ENCODE measurements at regions not wholly inside any gene's neighbourhood (a gene's known extent, or its start where the extent isn't known, plus 50 kb on each side); places are given as distances from the start of the nearest gene placed in this dataset.

DNA sequence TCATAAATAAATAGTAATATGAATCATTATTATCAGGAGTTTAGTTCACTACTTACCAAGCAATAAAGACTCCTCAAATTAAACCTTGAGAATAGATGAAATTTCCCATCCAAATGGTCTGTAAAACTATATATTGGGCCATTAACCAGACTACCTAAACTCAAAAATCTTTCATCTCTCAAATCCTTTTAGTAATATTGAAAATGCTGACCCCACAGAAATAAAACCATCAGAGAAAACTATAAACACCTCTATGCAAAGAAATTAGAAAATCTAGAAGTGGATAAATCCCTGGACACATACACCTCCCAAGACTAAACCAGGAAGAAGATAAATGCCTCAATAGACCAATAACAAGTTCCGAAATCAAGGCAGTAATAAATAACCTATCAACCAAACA, 723.2 kb downstream of the TLE4 start:
- TF ChIP-seq, protein P1, sequence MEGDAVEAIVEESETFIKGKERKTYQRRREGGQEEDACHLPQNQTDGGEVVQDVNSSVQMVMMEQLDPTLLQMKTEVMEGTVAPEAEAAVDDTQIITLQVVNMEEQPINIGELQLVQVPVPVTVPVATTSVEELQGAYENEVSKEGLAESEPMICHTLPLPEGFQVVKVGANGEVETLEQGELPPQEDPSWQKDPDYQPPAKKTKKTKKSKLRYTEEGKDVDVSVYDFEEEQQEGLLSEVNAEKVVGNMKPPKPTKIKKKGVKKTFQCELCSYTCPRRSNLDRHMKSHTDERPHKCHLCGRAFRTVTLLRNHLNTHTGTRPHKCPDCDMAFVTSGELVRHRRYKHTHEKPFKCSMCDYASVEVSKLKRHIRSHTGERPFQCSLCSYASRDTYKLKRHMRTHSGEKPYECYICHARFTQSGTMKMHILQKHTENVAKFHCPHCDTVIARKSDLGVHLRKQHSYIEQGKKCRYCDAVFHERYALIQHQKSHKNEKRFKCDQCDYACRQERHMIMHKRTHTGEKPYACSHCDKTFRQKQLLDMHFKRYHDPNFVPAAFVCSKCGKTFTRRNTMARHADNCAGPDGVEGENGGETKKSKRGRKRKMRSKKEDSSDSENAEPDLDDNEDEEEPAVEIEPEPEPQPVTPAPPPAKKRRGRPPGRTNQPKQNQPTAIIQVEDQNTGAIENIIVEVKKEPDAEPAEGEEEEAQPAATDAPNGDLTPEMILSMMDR (IDR thresholded peaks at IDR 0.05) = no peak
- TF ChIP-seq EZH2 (IDR thresholded peaks at IDR 0.05) (no peak), EZH2phosphoT487 (IDR thresholded peaks at IDR 0.05) (no peak)

All from neural progenitor cell (in vitro differentiated cells).